K562 (cell line): ENCODE measurements at regions not wholly inside any gene's neighbourhood (a gene's known extent, or its start where the extent isn't known, plus 50 kb on each side); places are given as distances from the start of the nearest gene placed in this dataset.

Experiments used
- ATAC-seq: fragments of 200-7000 bp; cut with Tn5 transposase; 3 replicates; pipeline ENCODE4 v1.9.1; 2020; ENCODE audit warnings: moderate library complexity
- BruUV-seq: library from RNA; stranded (reverse); fragments of 400-500 nt; replicated peaks from 2 replicates; lab custom pipeline; 2021; lab: Mats Ljungman, UMichigan
- CTCF ChIA-PET: fragments of 300-600 bp; formaldehyde crosslinking; extraction: SDS; loops from one replicate; lab custom pipeline; 2021; ENCODE audit warnings: low intra/inter-chr PET ratio; lab: Yijun Ruan, JAX
- POLR2A ChIA-PET: fragments of 300-600, 350-650 bp; sonication (Branson Sonifier 250); formaldehyde crosslinking; extraction: SDS; loops from one replicate; lab custom pipeline; 2021; ENCODE audit warnings: antibody characterized with exemption, inconsistent platforms; lab: Yijun Ruan, JAX
- DNase-seq, 4 experiments: peaks; one replicate each; pipeline versions ENCODE4 v3.0.0 to v3.0.0-alpha.2; 2011 to 2018; ENCODE audit warnings: low spot score in 3 of 4, mixed read lengths in 3 of 4; ENCODE audit errors: extremely low read depth in 1 of 4
- FAIRE-seq: peaks from 2 replicates; lab custom pipeline; 2011; peaks lifted over from hg19 to GRCh38; lab: Jason Lieb, UNC
- H2AFZ ChIP-seq: 2 replicates; pipeline ENCODE4 v1.6.0; 2011; ENCODE audit warnings: low read depth, low read length, control low read depth, inconsistent platforms
- H3K27ac ChIP-seq: fragments of 200-600 bp; 3 replicates; pipeline ENCODE4 v1.8.0; 2011; ENCODE audit warnings: low read depth, mild to moderate bottlenecking, control low read depth, inconsistent platforms, low read length, moderate library complexity, mixed read lengths; ENCODE audit errors: extremely low read depth
- H3K27me3 ChIP-seq, 2 experiments: fragments of 300-600 bp in 1 of 2; 2 replicates in 1 of 2; 3 replicates in 1 of 2; pipeline versions ENCODE4 v1.6.0 to v1.8.0; 2011; ENCODE audit warnings: inconsistent platforms in 2 of 2, low read length in 2 of 2, mild to moderate bottlenecking in 1 of 2, mixed read lengths in 1 of 2, moderate library complexity in 1 of 2; ENCODE audit not compliant: control insufficient read depth in 2 of 2, insufficient read depth in 2 of 2
- H3K36me3 ChIP-seq: fragments of 300-600 bp; 3 replicates; pipeline ENCODE4 v1.8.0; 2011; ENCODE audit warnings: mild to moderate bottlenecking, low read length, inconsistent platforms; ENCODE audit not compliant: control insufficient read depth, insufficient read depth
- H3K4me1 ChIP-seq, 2 experiments: fragments of 200-600 bp in 1 of 2; replicated peaks in 1 of 2; 2 replicates in 1 of 2; 3 replicates in 1 of 2; pipeline versions ENCODE4 v1.5.1 to v1.8.0; 2011; ENCODE audit warnings: inconsistent platforms in 2 of 2, low read length in 2 of 2, mild to moderate bottlenecking in 1 of 2, mixed read lengths in 1 of 2, moderate library complexity in 1 of 2; ENCODE audit not compliant: control insufficient read depth in 2 of 2, insufficient read depth in 2 of 2
- H3K4me2 ChIP-seq: 2 replicates; pipeline ENCODE4 v1.6.1; 2011; ENCODE audit warnings: low read length, control low read depth, inconsistent platforms, mixed read lengths; ENCODE audit not compliant: insufficient read depth
- H3K4me3 ChIP-seq: fragments of 200-600 bp; sonication (generic), shearing (Covaris generic); 2 replicates; pipeline ENCODE4 v1.5.1; 2016; ENCODE audit warnings: control low read depth, inconsistent platforms
- H3K79me2 ChIP-seq: fragments of 200-600 bp; 3 replicates; pipeline ENCODE4 v1.8.0; 2011; ENCODE audit warnings: low read length, inconsistent platforms; ENCODE audit not compliant: control insufficient read depth, insufficient read depth
- H3K9ac ChIP-seq, 2 experiments: 2 replicates each; pipeline versions ENCODE4 v1.6.0 to v1.6.1; 2011; ENCODE audit warnings: low read depth in 2 of 2, low read length in 2 of 2, control low read depth in 1 of 2, inconsistent platforms in 1 of 2, mild to moderate bottlenecking in 1 of 2, mixed read lengths in 1 of 2; ENCODE audit not compliant: insufficient read depth in 1 of 2
- H3K9me1 ChIP-seq: one replicate; pipeline ENCODE4 v1.6.0; 2011; ENCODE audit warnings: inconsistent platforms, mild to moderate bottlenecking, low read length, moderate library complexity; ENCODE audit not compliant: control insufficient read depth, insufficient read depth
- H3K9me3 ChIP-seq: replicated peaks from 2 replicates; pipeline ENCODE4 v1.5.1; 2011; ENCODE audit warnings: low read depth, low read length, inconsistent platforms; ENCODE audit not compliant: control insufficient read depth, insufficient read depth
- H4K20me1 ChIP-seq: replicated peaks from 2 replicates; pipeline ENCODE4 v1.6.1; 2011; ENCODE audit warnings: low read length, inconsistent platforms, mixed read lengths; ENCODE audit not compliant: control insufficient read depth, insufficient read depth
- MYNN ChIP-seq, 2 experiments: sonication (generic); formaldehyde crosslinking in 1 of 2; IDR thresholded peaks; 2 replicates each; pipeline versions ENCODE4 v1.5.0 to v1.6.1; 2016 to 2020; ENCODE audit warnings: antibody characterized with exemption in 1 of 2, missing genetic modification reagents in 1 of 2
- NR2F6 ChIP-seq: fragments of 450-650 bp; formaldehyde crosslinking; IDR thresholded peaks from 2 replicates; pipeline ENCODE4 v1.4.0; 2020; ENCODE audit warnings: mild to moderate bottlenecking
- PCBP1 ChIP-seq: fragments of 200-400 bp; formaldehyde crosslinking; IDR thresholded peaks from 2 replicates; pipeline ENCODE4 v1.6.1; 2018; ENCODE audit warnings: mild to moderate bottlenecking, low read depth, low read length; ENCODE audit not compliant: poor library complexity, severe bottlenecking
- POLR2G ChIP-seq: fragments of 200-400 bp; formaldehyde crosslinking; IDR thresholded peaks from 2 replicates; pipeline ENCODE4 v1.6.1; 2017; ENCODE audit warnings: low read depth, mild to moderate bottlenecking, antibody characterized with exemption, low read length, moderate library complexity
- SAP30 ChIP-seq: fragments of 200-600 bp; sonication (generic); IDR thresholded peaks from 2 replicates; pipeline ENCODE4 v1.6.1; 2012; ENCODE audit warnings: borderline replicate concordance, low read depth, mild to moderate bottlenecking, moderate library complexity, low read length, control low read depth, inconsistent platforms; ENCODE audit not compliant: insufficient read depth, poor library complexity, severe bottlenecking
- SIN3B ChIP-seq: fragments of 450-650 bp; IDR thresholded peaks from 2 replicates; pipeline ENCODE4 v1.6.1; 2017; ENCODE audit warnings: low read depth, mild to moderate bottlenecking, moderate library complexity
- SREBF2 ChIP-seq: sonication (generic); formaldehyde crosslinking; IDR thresholded peaks from 2 replicates; pipeline ENCODE4 v1.4.0; 2020; ENCODE audit warnings: mild to moderate bottlenecking, missing genetic modification reagents
- SRSF9 ChIP-seq: fragments of 200-400 bp; formaldehyde crosslinking; IDR thresholded peaks from 2 replicates; pipeline ENCODE4 v1.6.1; 2017; ENCODE audit warnings: low read depth, low read length, borderline replicate concordance
- ZZZ3 ChIP-seq: fragments of 450-650 bp; IDR thresholded peaks from 2 replicates; pipeline ENCODE4 v1.6.1; 2016; ENCODE audit warnings: antibody characterized with exemption, mild to moderate bottlenecking, moderate library complexity
- WGBS: fragments of 100-300 bp; shearing (Covaris generic); methylation state at CpG from one replicate; pipeline ENCODE4 v1.1.6; 2016; ENCODE audit warnings: low coverage, mixed read lengths; ENCODE audit not compliant: insufficient coverage; ENCODE audit errors: missing lambda C conversion rate; 5-methylcytosine and 5-hydroxymethylcytosine counted together
- in situ Hi-C: fragments of 300-500 bp; cut with MboI; formaldehyde crosslinking; loops from 4 replicates; pipeline ENCODE4 v1.15.0; 2018; ENCODE audit warnings: inconsistent platforms, mixed read lengths
- intact Hi-C: fragments of 100-400 bp; cut with micrococcal nuclease; formaldehyde crosslinking; loops from 2 replicates; pipeline ENCODE4 v1.14.2; 2022
- TF ChIP-seq, protein P1 (sequence below): fragments of 250-450 bp; sonication (Bioruptor Pico); IDR thresholded peaks from 2 replicates; pipeline ENCODE4 v1.4.0; 2020
- TF ChIP-seq, protein P2 (sequence below): fragments of 200-400 bp; formaldehyde crosslinking; IDR thresholded peaks from 2 replicates; pipeline ENCODE4 v1.6.1; 2017; ENCODE audit warnings: mild to moderate bottlenecking, low read depth, low read length, moderate library complexity
- TF ChIP-seq, protein P3 (sequence below): fragments of 200-800 bp; sonication (Bioruptor generic); IDR thresholded peaks from 2 replicates; pipeline ENCODE4 v1.6.1; 2016; ENCODE audit warnings: missing genetic modification characterization, missing compliant biosample characterization

DNA sequence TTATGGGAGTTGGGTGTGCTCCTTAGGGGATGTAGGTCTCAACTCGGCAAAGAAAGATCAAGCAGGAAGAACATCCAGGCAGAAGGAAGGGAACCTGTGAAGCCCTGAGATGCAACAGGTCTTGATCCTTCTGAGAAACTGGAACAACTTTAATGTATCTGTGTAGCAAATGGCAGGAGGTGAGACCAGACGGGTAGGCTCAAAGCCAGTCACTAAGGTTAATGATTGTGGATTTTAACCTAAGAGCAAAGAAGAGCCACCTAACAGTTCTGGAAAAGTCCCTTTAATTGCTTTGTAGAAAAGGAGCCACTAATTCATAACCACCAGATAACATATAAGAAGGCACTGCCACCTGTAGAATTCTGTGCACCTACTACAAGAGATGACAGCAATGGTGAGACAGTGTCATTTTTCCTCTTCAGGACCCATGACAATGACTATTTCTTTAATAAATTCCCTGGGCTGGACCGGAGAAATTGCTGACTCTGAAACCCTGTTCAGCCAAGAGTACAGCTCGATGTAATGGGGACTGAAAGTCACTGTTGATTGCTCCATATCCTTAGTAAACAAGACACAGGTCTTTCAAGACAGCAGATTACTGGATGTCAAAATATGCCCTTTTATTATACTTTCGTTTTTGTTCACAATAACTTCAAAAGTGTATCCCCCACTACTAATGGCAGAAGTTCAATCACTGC is 326.2 kb downstream of the CBLN4 start (continued):
- no peak for TF ChIP-seq SAP30
- no peak for TF ChIP-seq ZZZ3
- TF ChIP-seq, protein P1, sequence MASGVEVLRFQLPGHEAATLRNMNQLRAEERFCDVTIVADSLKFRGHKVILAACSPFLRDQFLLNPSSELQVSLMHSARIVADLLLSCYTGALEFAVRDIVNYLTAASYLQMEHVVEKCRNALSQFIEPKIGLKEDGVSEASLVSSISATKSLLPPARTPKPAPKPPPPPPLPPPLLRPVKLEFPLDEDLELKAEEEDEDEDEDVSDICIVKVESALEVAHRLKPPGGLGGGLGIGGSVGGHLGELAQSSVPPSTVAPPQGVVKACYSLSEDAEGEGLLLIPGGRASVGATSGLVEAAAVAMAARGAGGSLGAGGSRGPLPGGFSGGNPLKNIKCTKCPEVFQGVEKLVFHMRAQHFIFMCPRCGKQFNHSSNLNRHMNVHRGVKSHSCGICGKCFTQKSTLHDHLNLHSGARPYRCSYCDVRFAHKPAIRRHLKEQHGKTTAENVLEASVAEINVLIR (CRISPR knock-in tag) = no peak
- TF ChIP-seq SRSF9 = no peak
- no peak for TF ChIP-seq PCBP1
- TF ChIP-seq, all 486 proteins: peak for 0

DNA sequence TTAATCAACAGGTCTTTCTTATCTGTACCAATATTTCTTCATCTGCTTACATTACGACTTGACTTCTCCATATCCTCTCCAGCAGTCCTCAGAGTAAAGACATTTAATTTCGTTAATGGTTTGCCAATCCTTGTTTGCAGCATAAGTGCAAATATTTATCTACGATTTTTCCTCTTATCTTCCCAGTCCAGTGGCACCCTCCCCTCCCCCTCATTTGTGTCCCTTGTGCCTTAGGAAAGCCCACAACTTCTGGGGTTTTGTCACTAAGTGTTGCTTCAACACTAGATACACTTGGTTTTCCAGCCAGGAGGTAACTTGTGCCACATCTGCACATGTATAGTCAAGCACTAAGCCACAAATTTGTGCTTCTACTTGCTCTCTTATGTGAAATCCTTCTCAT is 327.2 kb downstream of the CBLN4 start:
- intact Hi-C loops (no loop called here), in situ Hi-C loops (no loop called here)
- Histone ChIP-seq H3K27ac (no peak overlapping the region), H3K4me1 (no peaks in the 10 kb centered on the region), H3K79me2 (no peaks in the 10 kb centered on the region), H4K20me1 (no peaks in the 10 kb centered on the region), H2AFZ (no peak overlapping the region), H3K4me2 (no peak overlapping the region), H3K9ac (no peak overlapping the region), H3K27me3 (no peaks in the 10 kb centered on the region), H3K9me3 (no peaks in the 10 kb centered on the region), H3K4me3 (no peak overlapping the region), H3K36me3 (no peaks in the 10 kb centered on the region), H3K9me1 (no peaks in the 10 kb centered on the region)
- ATAC-seq = no peak
- ChIA-PET CTCF (no interaction called here), POLR2A (no interaction called here)
- no peak for DNase-seq
- no peak for FAIRE-seq
- WGBS = 0% methylated on average over 3 of the region's 3 CpGs
- BruUV-seq = no TSS peak
- TF ChIP-seq MYNN (IDR thresholded peaks at IDR 0.05) = no peak
- no peak for TF ChIP-seq MYNN (CRISPR knock-in tag; IDR thresholded peaks at IDR 0.05)
- TF ChIP-seq SIN3B = no peak
- TF ChIP-seq NR2F6 = no peak
- TF ChIP-seq, protein P2, sequence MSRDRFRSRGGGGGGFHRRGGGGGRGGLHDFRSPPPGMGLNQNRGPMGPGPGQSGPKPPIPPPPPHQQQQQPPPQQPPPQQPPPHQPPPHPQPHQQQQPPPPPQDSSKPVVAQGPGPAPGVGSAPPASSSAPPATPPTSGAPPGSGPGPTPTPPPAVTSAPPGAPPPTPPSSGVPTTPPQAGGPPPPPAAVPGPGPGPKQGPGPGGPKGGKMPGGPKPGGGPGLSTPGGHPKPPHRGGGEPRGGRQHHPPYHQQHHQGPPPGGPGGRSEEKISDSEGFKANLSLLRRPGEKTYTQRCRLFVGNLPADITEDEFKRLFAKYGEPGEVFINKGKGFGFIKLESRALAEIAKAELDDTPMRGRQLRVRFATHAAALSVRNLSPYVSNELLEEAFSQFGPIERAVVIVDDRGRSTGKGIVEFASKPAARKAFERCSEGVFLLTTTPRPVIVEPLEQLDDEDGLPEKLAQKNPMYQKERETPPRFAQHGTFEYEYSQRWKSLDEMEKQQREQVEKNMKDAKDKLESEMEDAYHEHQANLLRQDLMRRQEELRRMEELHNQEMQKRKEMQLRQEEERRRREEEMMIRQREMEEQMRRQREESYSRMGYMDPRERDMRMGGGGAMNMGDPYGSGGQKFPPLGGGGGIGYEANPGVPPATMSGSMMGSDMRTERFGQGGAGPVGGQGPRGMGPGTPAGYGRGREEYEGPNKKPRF = no peak
- TF ChIP-seq, protein P3, sequence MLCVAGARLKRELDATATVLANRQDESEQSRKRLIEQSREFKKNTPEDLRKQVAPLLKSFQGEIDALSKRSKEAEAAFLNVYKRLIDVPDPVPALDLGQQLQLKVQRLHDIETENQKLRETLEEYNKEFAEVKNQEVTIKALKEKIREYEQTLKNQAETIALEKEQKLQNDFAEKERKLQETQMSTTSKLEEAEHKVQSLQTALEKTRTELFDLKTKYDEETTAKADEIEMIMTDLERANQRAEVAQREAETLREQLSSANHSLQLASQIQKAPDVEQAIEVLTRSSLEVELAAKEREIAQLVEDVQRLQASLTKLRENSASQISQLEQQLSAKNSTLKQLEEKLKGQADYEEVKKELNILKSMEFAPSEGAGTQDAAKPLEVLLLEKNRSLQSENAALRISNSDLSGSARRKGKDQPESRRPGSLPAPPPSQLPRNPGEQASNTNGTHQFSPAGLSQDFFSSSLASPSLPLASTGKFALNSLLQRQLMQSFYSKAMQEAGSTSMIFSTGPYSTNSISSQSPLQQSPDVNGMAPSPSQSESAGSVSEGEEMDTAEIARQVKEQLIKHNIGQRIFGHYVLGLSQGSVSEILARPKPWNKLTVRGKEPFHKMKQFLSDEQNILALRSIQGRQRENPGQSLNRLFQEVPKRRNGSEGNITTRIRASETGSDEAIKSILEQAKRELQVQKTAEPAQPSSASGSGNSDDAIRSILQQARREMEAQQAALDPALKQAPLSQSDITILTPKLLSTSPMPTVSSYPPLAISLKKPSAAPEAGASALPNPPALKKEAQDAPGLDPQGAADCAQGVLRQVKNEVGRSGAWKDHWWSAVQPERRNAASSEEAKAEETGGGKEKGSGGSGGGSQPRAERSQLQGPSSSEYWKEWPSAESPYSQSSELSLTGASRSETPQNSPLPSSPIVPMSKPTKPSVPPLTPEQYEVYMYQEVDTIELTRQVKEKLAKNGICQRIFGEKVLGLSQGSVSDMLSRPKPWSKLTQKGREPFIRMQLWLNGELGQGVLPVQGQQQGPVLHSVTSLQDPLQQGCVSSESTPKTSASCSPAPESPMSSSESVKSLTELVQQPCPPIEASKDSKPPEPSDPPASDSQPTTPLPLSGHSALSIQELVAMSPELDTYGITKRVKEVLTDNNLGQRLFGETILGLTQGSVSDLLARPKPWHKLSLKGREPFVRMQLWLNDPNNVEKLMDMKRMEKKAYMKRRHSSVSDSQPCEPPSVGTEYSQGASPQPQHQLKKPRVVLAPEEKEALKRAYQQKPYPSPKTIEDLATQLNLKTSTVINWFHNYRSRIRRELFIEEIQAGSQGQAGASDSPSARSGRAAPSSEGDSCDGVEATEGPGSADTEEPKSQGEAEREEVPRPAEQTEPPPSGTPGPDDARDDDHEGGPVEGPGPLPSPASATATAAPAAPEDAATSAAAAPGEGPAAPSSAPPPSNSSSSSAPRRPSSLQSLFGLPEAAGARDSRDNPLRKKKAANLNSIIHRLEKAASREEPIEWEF (CRISPR knock-in tag) = no peak
- no peak for TF ChIP-seq SREBF2
- no peak for TF ChIP-seq POLR2G
